HG02885 (cell line): ENCODE measurements at regions not wholly inside any gene's neighbourhood (a gene's known extent, or its start where the extent isn't known, plus 50 kb on each side); places are given as distances from the start of the nearest gene placed in this dataset.

ENCODE experiments used
- ATAC-seq: cut with Tn5 transposase; IDR thresholded peaks from one replicate; pipeline ENCODE4 v1.9.1; 2021; ENCODE audit warnings: mild to moderate bottlenecking; ENCODE audit not compliant: unreplicated experiment, poor library complexity

GRCh38 chr3:115323380-115323779 lies 176.3 kb upstream of the ZBTB20 start:
- no peak for ATAC-seq

GRCh38 chr3:115324056-115324455 lies 177.0 kb upstream of the ZBTB20 start:
- no peak for ATAC-seq

GRCh38 chr3:115325539-115325938 lies 178.5 kb upstream of the ZBTB20 start:
- peak; percentile 41 for ATAC-seq

- no peak for ATAC-seq
Measured at GRCh38 chr3:115330430-115330829, 183.3 kb upstream of the ZBTB20 start.

GRCh38 chr3:115332998-115333397 lies 185.9 kb upstream of the ZBTB20 start:
- ATAC-seq: no peak

- ATAC-seq: no peak
Measured at GRCh38 chr3:115336836-115337235, 189.7 kb upstream of the ZBTB20 start.

- no peak for ATAC-seq
Measured at GRCh38 chr3:115340586-115340985, 193.5 kb upstream of the ZBTB20 start.

GRCh38 chr3:115341208-115341607 lies 194.1 kb upstream of the ZBTB20 start:
- no peak for ATAC-seq

GRCh38 chr3:115347737-115348136 lies 200.6 kb upstream of the ZBTB20 start:
- ATAC-seq: no peak

GRCh38 chr3:115348412-115348811 lies 201.3 kb upstream of the ZBTB20 start:
- no peak for ATAC-seq

GRCh38 chr3:115348951-115349745 lies 202.1 kb upstream of the ZBTB20 start:
- no peak for ATAC-seq

- no peak for ATAC-seq
Measured at GRCh38 chr3:115350606-115351005, 203.5 kb upstream of the ZBTB20 start.

- ATAC-seq: no peak
Measured at GRCh38 chr3:115351193-115351592, 204.1 kb upstream of the ZBTB20 start.

- ATAC-seq: no peak
Measured at GRCh38 chr3:115354010-115354409, 206.9 kb upstream of the ZBTB20 start.

- ATAC-seq: no peak
Measured at GRCh38 chr3:115357456-115357855, 210.4 kb upstream of the ZBTB20 start.

- ATAC-seq: peak; percentile 100
Measured at GRCh38 chr3:115359536-115359935, 212.4 kb upstream of the ZBTB20 start.

GRCh38 chr3:115361806-115362205 lies 214.7 kb upstream of the ZBTB20 start:
- ATAC-seq: no peak

- ATAC-seq: no peak
Measured at GRCh38 chr3:115363071-115363470, 216.0 kb upstream of the ZBTB20 start.

- no peak for ATAC-seq
Measured at GRCh38 chr3:115369021-115369420, 221.9 kb upstream of the ZBTB20 start.

GRCh38 chr3:115375362-115375761 lies 228.3 kb upstream of the ZBTB20 start:
- ATAC-seq: no peak

GRCh38 chr3:115380883-115381572 lies 233.9 kb upstream of the ZBTB20 start:
- no peak for ATAC-seq

- no peak for ATAC-seq
Measured at GRCh38 chr3:115381573-115381912, 234.5 kb upstream of the ZBTB20 start.
